ENCODE measurements at regions not wholly inside any gene's neighbourhood (a gene's known extent, or its start where the extent isn't known, plus 50 kb on each side); places are given as distances from the start of the nearest gene placed in this dataset.

DNA sequence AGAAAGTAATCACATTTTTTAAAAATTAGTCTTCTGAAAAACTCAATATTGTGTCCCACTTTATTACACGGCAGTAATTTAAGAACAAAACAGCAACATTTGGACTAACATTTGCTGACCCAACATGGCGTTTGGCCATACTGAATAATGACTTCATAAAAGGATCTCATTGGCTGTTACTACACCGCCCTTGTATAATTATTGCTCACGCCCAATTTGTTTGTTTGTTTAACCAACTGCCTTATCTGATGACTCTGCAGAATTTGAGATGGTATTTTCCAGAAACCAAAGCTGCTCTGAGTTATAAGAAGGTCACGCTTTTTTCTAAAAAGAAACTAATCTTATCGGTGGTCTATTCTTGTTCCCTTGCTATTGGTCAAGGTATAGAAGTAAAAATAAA is 200.2 kb upstream of the TARS1 start:
- Mint-ChIP-seq H3K27ac (ENCODE audit: unreplicated experiment) (no peak overlapping the region), H3K4me1 (ENCODE audit: low read depth) (peaks cover 16% of the 10 kb centered on the region), H3K27me3 (ENCODE audit: low read depth) (no peaks in the 10 kb centered on the region), H3K36me3 (ENCODE audit: low read depth) (no peaks in the 10 kb centered on the region), H3K4me3 (ENCODE audit: unreplicated experiment) (no peak overlapping the region), H3K9me3 (ENCODE audit: low read depth) (peaks cover 3% of the 10 kb centered on the region)
- no peak for DNase-seq (ENCODE audit: low spot score)
- TF ChIP-seq, protein P1, sequence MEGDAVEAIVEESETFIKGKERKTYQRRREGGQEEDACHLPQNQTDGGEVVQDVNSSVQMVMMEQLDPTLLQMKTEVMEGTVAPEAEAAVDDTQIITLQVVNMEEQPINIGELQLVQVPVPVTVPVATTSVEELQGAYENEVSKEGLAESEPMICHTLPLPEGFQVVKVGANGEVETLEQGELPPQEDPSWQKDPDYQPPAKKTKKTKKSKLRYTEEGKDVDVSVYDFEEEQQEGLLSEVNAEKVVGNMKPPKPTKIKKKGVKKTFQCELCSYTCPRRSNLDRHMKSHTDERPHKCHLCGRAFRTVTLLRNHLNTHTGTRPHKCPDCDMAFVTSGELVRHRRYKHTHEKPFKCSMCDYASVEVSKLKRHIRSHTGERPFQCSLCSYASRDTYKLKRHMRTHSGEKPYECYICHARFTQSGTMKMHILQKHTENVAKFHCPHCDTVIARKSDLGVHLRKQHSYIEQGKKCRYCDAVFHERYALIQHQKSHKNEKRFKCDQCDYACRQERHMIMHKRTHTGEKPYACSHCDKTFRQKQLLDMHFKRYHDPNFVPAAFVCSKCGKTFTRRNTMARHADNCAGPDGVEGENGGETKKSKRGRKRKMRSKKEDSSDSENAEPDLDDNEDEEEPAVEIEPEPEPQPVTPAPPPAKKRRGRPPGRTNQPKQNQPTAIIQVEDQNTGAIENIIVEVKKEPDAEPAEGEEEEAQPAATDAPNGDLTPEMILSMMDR (IDR thresholded peaks at IDR 0.05), result no peak

DNA sequence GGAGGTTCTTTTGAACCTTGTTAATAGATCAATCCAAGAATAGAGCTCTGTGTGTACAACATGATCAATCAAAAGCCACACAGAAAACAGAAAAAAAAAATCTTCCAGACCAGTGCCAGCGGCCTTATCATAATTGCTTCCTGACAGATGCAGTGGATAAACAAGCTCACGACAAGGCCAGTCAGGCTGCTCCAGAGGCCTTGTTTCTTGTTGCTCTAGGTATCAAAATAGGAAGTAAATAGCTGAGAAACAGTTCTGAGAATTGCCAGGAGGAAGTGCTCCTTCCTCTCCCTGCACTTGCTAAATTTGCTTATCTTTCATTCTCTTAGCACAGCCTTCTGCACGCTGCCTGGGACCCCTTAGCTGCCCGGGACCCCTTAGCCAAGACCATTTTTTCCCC is 199.0 kb upstream of the TARS1 start:
- no peaks in the 10 kb centered on the region for H3K36me3 Mint-ChIP-seq (ENCODE audit: low read depth)
- no peaks in the 10 kb centered on the region for H3K27me3 Mint-ChIP-seq (ENCODE audit: low read depth)
- peaks cover 10% of the 10 kb centered on the region for H3K4me1 Mint-ChIP-seq (ENCODE audit: low read depth)
- DNase-seq (ENCODE audit: low spot score), result no peak
- peaks cover 3% of the 10 kb centered on the region for H3K9me3 Mint-ChIP-seq (ENCODE audit: low read depth)
- H3K4me3 Mint-ChIP-seq (ENCODE audit: unreplicated experiment), result no peak overlapping the region
- no peak overlapping the region for H3K27ac Mint-ChIP-seq (ENCODE audit: unreplicated experiment)
- TF ChIP-seq, protein P1 (IDR thresholded peaks at IDR 0.05), result no peak

DNA sequence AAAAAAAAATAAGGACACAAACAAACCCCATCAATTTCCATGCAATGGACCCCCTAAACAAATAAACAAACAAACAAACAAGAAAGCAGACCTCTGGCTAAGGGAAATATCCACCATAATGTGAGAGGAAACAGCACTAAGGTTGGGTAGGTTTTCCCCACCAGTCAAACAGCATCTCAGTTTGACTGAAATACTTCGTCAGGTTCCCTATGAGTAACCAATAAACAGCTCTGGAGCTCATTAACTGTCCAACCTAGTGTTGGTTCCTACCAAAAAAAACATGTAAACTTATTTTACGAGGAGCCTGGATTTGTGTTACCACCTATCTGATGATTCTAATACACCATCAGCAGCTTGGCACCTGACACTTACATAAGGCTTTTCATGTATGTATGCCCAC is 198.5 kb upstream of the TARS1 start:
- peaks cover 9% of the 10 kb centered on the region for H3K4me1 Mint-ChIP-seq (ENCODE audit: low read depth)
- no peaks in the 10 kb centered on the region for H3K27me3 Mint-ChIP-seq (ENCODE audit: low read depth)
- H3K9me3 Mint-ChIP-seq (ENCODE audit: low read depth), result peaks cover 3% of the 10 kb centered on the region
- no peak for DNase-seq (ENCODE audit: low spot score)
- no peaks in the 10 kb centered on the region for H3K36me3 Mint-ChIP-seq (ENCODE audit: low read depth)
- no peak overlapping the region for H3K4me3 Mint-ChIP-seq (ENCODE audit: unreplicated experiment)
- TF ChIP-seq, protein P1 (IDR thresholded peaks at IDR 0.05), result no peak
- no peak overlapping the region for H3K27ac Mint-ChIP-seq (ENCODE audit: unreplicated experiment)

DNA sequence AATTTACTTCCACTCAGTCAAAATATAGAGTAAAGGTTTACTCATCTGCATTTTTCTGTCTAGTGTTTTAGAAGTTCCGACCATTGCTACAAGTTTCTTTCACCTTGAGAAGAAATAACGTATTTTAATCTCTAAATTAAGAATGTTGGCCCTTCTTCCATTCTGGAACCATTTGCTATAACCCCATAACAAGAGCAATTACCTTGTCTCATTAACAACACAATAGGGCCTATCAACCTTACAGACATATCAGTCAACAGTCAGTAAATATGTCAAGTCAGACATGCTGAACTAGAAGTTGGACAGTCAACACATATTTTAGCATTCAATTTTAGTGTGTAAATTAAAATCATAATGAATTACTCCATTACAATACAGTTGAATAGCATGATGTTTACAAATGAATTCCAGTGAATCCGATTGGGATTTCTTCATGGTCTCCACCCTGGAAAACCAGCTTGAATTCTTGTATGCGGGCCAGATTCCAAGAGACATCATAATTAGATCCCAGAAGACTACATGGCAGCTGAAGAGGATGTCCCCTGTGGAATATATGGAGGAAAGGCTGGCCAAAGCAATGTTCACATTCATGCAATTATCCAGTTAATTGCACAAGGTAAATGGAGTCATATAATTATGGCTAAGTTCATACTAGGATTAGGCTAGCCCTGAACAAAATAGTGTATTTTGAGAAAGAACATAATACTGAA is 196.2 kb upstream of the TARS1 start:
- no peak for DNase-seq (ENCODE audit: low spot score)
- no peak overlapping the region for H3K4me3 Mint-ChIP-seq (ENCODE audit: unreplicated experiment)
- no peak overlapping the region for H3K27ac Mint-ChIP-seq (ENCODE audit: unreplicated experiment)
- peaks cover 3% of the 10 kb centered on the region for H3K9me3 Mint-ChIP-seq (ENCODE audit: low read depth)
- H3K4me1 Mint-ChIP-seq (ENCODE audit: low read depth), result peaks cover 9% of the 10 kb centered on the region
- H3K27me3 Mint-ChIP-seq (ENCODE audit: low read depth), result no peaks in the 10 kb centered on the region
- TF ChIP-seq, protein P1 (IDR thresholded peaks at IDR 0.05), result no peak
- no peaks in the 10 kb centered on the region for H3K36me3 Mint-ChIP-seq (ENCODE audit: low read depth)

DNA sequence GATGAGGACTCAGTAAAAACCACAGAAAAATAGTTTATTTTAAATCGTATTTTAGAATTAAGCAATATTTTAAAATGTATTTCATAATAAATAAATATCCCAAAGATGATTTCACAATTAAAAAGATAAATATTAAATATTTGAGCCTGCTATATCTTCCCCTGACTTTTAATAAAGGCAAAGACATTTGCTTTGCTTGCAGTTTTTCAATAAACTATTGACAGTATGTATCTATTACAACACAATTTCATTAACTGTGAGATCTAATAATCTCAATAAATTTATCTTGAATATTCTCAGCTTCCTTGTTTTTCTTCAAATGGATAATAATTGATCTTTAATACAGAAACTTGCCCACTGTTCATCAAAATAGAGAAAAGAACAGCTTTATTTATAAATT is 186.2 kb upstream of the TARS1 start:
- H3K27ac Mint-ChIP-seq (ENCODE audit: unreplicated experiment), result no peak overlapping the region
- peaks cover 28% of the 10 kb centered on the region for H3K4me1 Mint-ChIP-seq (ENCODE audit: low read depth)
- TF ChIP-seq, protein P1 (IDR thresholded peaks at IDR 0.05), result no peak
- no peak for DNase-seq (ENCODE audit: low spot score)
- H3K9me3 Mint-ChIP-seq (ENCODE audit: low read depth), result no peaks in the 10 kb centered on the region
- H3K36me3 Mint-ChIP-seq (ENCODE audit: low read depth), result no peaks in the 10 kb centered on the region
- H3K27me3 Mint-ChIP-seq (ENCODE audit: low read depth), result no peaks in the 10 kb centered on the region
- H3K4me3 Mint-ChIP-seq (ENCODE audit: unreplicated experiment), result no peak overlapping the region
